Activated T-cell treated with anti-CD3 and anti-CD28 coated beads, Interleukin-2, amount 50 U/mL, for 72 hours (primary cell): ENCODE measurements at regions not wholly inside any gene's neighbourhood (a gene's known extent, or its start where the extent isn't known, plus 50 kb on each side); places are given as distances from the start of the nearest gene placed in this dataset.

Experiments used
- ATAC-seq, 2 donors: fragments of 150-1000 bp; cut with Tn5 transposase; replicated peaks in 1 of 2; 2 replicates each; pipeline ENCODE4 v1.10.0; 2021; ENCODE audit warnings: moderate library complexity in 2 of 2, mild to moderate bottlenecking in 1 of 2
- DNase-seq, 2 donors: peaks; one replicate each; pipeline ENCODE4 v3.0.0; 2021 to 2022; ENCODE audit warnings: mixed read lengths in 1 of 2
- H3K27ac Mint-ChIP-seq: one replicate; pipeline ENCODE4 v1.8.0; 2022; ENCODE audit warnings: mild to moderate bottlenecking, moderate library complexity, mixed read lengths
- H3K27me3 Mint-ChIP-seq: one replicate; pipeline ENCODE4 v1.8.0; 2022; ENCODE audit warnings: low read depth, mixed read lengths
- H3K36me3 Mint-ChIP-seq, 2 donors: one replicate each; pipeline ENCODE4 v1.8.0; 2022; ENCODE audit warnings: mixed read lengths in 2 of 2, mild to moderate bottlenecking in 1 of 2; ENCODE audit not compliant: insufficient read depth in 2 of 2
- H3K4me1 Mint-ChIP-seq: one replicate; pipeline ENCODE4 v1.8.0; 2022; ENCODE audit warnings: low read depth, mixed read lengths
- H3K4me3 Mint-ChIP-seq, 2 donors: one replicate each; pipeline ENCODE4 v1.8.0; 2022; ENCODE audit warnings: mild to moderate bottlenecking in 2 of 2, mixed read lengths in 2 of 2, moderate library complexity in 2 of 2
- H3K9me3 Mint-ChIP-seq, 2 donors: one replicate each; pipeline ENCODE4 v1.8.0; 2022; ENCODE audit warnings: mixed read lengths in 2 of 2

- DNase-seq = no peak
- Mint-ChIP-seq H3K4me1 (no peaks in the 10 kb centered on the region), H3K4me3 (no peak overlapping the region), H3K27ac (no peak overlapping the region), H3K36me3 (no peaks in the 10 kb centered on the region), H3K9me3 (peaks cover 0 to 7% of the 10 kb centered on the region in 2 donors), H3K27me3 (no peaks in the 10 kb centered on the region)
- no peak for ATAC-seq
Observed at GRCh38 chr10:121303287-121303890, 294.9 kb downstream of the FGFR2 start.

GRCh38 chr10:121305066-121305465, 293.2 kb downstream of the FGFR2 start:
- H3K4me1 Mint-ChIP-seq = no peaks in the 10 kb centered on the region
- H3K9me3 Mint-ChIP-seq = peaks cover 0 to 7% of the 10 kb centered on the region in 2 donors
- H3K27ac Mint-ChIP-seq = no peak overlapping the region
- H3K36me3 Mint-ChIP-seq = no peaks in the 10 kb centered on the region
- no peak overlapping the region for H3K4me3 Mint-ChIP-seq
- DNase-seq = no peak
- H3K27me3 Mint-ChIP-seq = no peaks in the 10 kb centered on the region
- ATAC-seq = no peak

GRCh38 chr10:121306159-121306673, 292.0 kb downstream of the FGFR2 start:
- peaks cover 0 to 2% of the 10 kb centered on the region in 2 donors for H3K9me3 Mint-ChIP-seq
- no peak overlapping the region for H3K4me3 Mint-ChIP-seq
- no peaks in the 10 kb centered on the region for H3K27me3 Mint-ChIP-seq
- no peaks in the 10 kb centered on the region for H3K4me1 Mint-ChIP-seq
- ATAC-seq (no peak), DNase-seq (no peak)
- H3K27ac Mint-ChIP-seq = no peak overlapping the region
- no peaks in the 10 kb centered on the region for H3K36me3 Mint-ChIP-seq

- H3K36me3 Mint-ChIP-seq = no peaks in the 10 kb centered on the region
- no peak overlapping the region for H3K4me3 Mint-ChIP-seq
- no peak for ATAC-seq
- no peaks in the 10 kb centered on the region for H3K4me1 Mint-ChIP-seq
- H3K9me3 Mint-ChIP-seq = peaks cover 0 to 2% of the 10 kb centered on the region in 2 donors
- no peak overlapping the region for H3K27ac Mint-ChIP-seq
- no peaks in the 10 kb centered on the region for H3K27me3 Mint-ChIP-seq
- DNase-seq = no peak
Observed at GRCh38 chr10:121307411-121307980, 290.7 kb downstream of the FGFR2 start.

GRCh38 chr10:121308020-121308419, 290.2 kb downstream of the FGFR2 start:
- DNase-seq = no peak
- no peak for ATAC-seq
- H3K4me3 Mint-ChIP-seq = no peak overlapping the region
- no peaks in the 10 kb centered on the region for H3K36me3 Mint-ChIP-seq
- H3K4me1 Mint-ChIP-seq = no peaks in the 10 kb centered on the region
- H3K27ac Mint-ChIP-seq = no peak overlapping the region
- H3K27me3 Mint-ChIP-seq = no peaks in the 10 kb centered on the region
- H3K9me3 Mint-ChIP-seq = peaks cover 0 to 4% of the 10 kb centered on the region in 2 donors

GRCh38 chr10:121309164-121309563, 289.1 kb downstream of the FGFR2 start:
- DNase-seq = no peak
- Mint-ChIP-seq H3K9me3 (peaks cover 0 to 6% of the 10 kb centered on the region in 2 donors), H3K27me3 (no peaks in the 10 kb centered on the region), H3K4me3 (no peak overlapping the region), H3K27ac (no peak overlapping the region), H3K36me3 (no peaks in the 10 kb centered on the region), H3K4me1 (no peaks in the 10 kb centered on the region)
- ATAC-seq = no peak

- H3K27me3 Mint-ChIP-seq = no peaks in the 10 kb centered on the region
- DNase-seq (no peak), ATAC-seq (no peak)
- H3K4me3 Mint-ChIP-seq = no peak overlapping the region
- peaks cover 0 to 3% of the 10 kb centered on the region in 2 donors for H3K9me3 Mint-ChIP-seq
- H3K4me1 Mint-ChIP-seq = no peaks in the 10 kb centered on the region
- H3K36me3 Mint-ChIP-seq = no peaks in the 10 kb centered on the region
- H3K27ac Mint-ChIP-seq = no peak overlapping the region
Observed at GRCh38 chr10:121310151-121310711, 288.0 kb downstream of the FGFR2 start.

GRCh38 chr10:121311812-121312443, 286.3 kb downstream of the FGFR2 start:
- H3K27ac Mint-ChIP-seq = no peak overlapping the region
- no peaks in the 10 kb centered on the region for H3K36me3 Mint-ChIP-seq
- ATAC-seq (no peak), DNase-seq (no peak)
- no peaks in the 10 kb centered on the region for H3K27me3 Mint-ChIP-seq
- no peaks in the 10 kb centered on the region for H3K4me1 Mint-ChIP-seq
- H3K4me3 Mint-ChIP-seq = no peak overlapping the region
- peaks cover 0 to 3% of the 10 kb centered on the region in 2 donors for H3K9me3 Mint-ChIP-seq

GRCh38 chr10:121312587-121312986, 285.7 kb downstream of the FGFR2 start:
- Mint-ChIP-seq H3K4me1 (no peaks in the 10 kb centered on the region), H3K4me3 (no peak overlapping the region), H3K27ac (no peak overlapping the region), H3K27me3 (no peaks in the 10 kb centered on the region), H3K36me3 (no peaks in the 10 kb centered on the region), H3K9me3 (peaks cover 0 to 3% of the 10 kb centered on the region in 2 donors)
- ATAC-seq (no peak), DNase-seq (no peak)

- no peaks in the 10 kb centered on the region for H3K4me1 Mint-ChIP-seq
- ATAC-seq (no peak), DNase-seq (no peak)
- no peak overlapping the region for H3K4me3 Mint-ChIP-seq
- no peak overlapping the region for H3K27ac Mint-ChIP-seq
- H3K36me3 Mint-ChIP-seq = no peaks in the 10 kb centered on the region
- no peaks in the 10 kb centered on the region for H3K27me3 Mint-ChIP-seq
- peaks cover 0 to 5% of the 10 kb centered on the region in 2 donors for H3K9me3 Mint-ChIP-seq
Observed at GRCh38 chr10:121313119-121313875, 284.9 kb downstream of the FGFR2 start.

- Mint-ChIP-seq H3K36me3 (no peaks in the 10 kb centered on the region), H3K27me3 (no peaks in the 10 kb centered on the region), H3K4me1 (no peaks in the 10 kb centered on the region), H3K27ac (no peak overlapping the region), H3K9me3 (peaks cover 0 to 5% of the 10 kb centered on the region in 2 donors), H3K4me3 (no peak overlapping the region)
- ATAC-seq = no peak
- DNase-seq = no peak
Observed at GRCh38 chr10:121316432-121316831, 281.8 kb downstream of the FGFR2 start.

GRCh38 chr10:121317374-121317773, 280.9 kb downstream of the FGFR2 start:
- ATAC-seq (no peak), DNase-seq (no peak)
- no peak overlapping the region for H3K27ac Mint-ChIP-seq
- no peaks in the 10 kb centered on the region for H3K36me3 Mint-ChIP-seq
- no peaks in the 10 kb centered on the region for H3K4me1 Mint-ChIP-seq
- no peak overlapping the region for H3K4me3 Mint-ChIP-seq
- H3K27me3 Mint-ChIP-seq = no peaks in the 10 kb centered on the region
- peaks cover 0 to 5% of the 10 kb centered on the region in 2 donors for H3K9me3 Mint-ChIP-seq

GRCh38 chr10:121322046-121322445, 276.2 kb downstream of the FGFR2 start:
- ATAC-seq = no peak

More at GRCh38 chr10:121322046-121322445, 276.2 kb downstream of the FGFR2 start:
- Mint-ChIP-seq H3K36me3 (no peaks in the 10 kb centered on the region), H3K27ac (no peak overlapping the region), H3K4me3 (no peak overlapping the region), H3K9me3 (peaks cover 0 to 2% of the 10 kb centered on the region in 2 donors), H3K4me1 (no peaks in the 10 kb centered on the region), H3K27me3 (no peaks in the 10 kb centered on the region)
- no peak for DNase-seq
